GM18499 (cell line): ENCODE measurements at regions not wholly inside any gene's neighbourhood (a gene's known extent, or its start where the extent isn't known, plus 50 kb on each side); places are given as distances from the start of the nearest gene placed in this dataset.

Experiments used
- ATAC-seq: cut with Tn5 transposase; IDR thresholded peaks from one replicate; pipeline ENCODE4 v1.9.1; 2021; ENCODE audit warnings: moderate number of reproducible peaks; ENCODE audit not compliant: insufficient read depth, unreplicated experiment

DNA sequence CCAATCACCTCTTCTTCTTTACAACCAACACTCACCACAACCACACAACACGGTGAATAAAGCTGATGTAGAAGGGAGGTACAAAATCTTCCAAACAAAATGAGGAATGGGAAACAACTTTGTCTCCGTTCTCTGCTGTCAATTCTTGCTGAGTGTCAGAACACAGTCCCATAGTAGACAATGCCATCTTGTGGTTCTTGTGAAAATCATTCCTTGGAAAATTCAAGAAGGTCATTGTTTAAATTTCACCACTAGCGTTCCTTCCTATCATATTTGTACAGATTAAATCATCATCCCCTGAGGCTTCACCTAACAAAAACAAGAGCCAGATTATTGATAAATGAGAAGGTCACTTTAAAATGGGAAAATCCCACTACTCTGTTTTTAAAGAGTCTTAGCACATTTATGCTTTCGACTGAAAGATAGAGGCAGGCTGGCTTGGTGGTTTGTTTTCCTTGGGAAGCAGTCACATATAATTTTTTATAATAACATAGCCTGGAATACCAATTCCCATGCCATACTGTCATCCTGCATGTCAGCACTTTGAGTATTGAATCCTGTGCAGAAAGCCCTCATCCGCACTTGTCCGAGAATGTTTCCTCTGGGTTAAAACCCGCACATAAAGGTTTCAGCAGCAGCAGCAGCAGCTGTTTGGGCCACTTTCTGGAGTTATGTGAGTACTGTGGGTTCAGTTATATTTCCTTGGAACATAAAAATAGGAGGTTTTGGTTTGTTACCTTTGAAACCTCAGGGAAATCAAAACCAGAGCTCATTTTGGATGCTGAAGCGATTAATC lies 395.0 kb upstream of the SMARCA2 start:
- ATAC-seq = no peak

DNA sequence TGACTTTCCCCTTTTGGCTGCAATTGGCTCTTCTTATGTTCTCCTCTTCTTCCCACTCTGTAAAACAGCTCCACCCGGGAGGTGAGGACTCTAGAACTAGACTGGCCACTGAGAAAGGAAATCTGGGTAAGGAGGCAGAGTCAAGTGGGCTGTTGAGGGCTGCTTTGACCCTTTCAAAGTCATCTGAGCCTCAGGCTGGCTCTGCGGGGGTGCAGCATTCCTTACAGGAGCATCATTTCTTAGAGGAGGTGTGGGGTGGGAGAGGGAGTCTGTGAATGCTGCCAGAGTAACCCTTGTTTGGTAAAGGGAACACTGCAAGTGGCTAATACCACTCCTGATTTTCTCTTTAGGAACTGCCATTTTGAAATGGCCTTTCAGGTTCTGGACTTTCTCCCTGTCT lies 377.7 kb upstream of the SMARCA2 start:
- ATAC-seq = no peak

DNA sequence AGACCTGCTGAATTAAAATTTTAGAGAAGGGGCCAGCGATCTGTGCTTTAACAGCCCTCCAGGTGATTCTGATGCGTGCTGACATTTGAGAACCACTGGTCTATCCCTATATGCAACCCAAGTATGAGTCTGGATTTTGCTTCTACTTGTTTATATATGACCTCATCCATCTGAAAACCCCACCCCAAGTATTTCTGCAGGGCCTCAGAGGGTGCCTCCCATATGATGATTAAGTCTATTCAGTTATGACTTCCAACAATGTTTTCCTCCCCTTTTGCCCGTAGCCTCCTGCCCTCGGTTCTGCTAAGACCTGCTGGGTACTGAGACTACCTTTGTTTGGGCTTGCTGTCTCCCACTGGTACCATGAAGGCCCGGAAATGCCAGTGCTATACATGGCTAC lies 376.0 kb upstream of the SMARCA2 start:
- no peak for ATAC-seq

- no peak for ATAC-seq
Measured at GRCh38 chr9:1647776-1648175, 367.4 kb upstream of the SMARCA2 start.

DNA sequence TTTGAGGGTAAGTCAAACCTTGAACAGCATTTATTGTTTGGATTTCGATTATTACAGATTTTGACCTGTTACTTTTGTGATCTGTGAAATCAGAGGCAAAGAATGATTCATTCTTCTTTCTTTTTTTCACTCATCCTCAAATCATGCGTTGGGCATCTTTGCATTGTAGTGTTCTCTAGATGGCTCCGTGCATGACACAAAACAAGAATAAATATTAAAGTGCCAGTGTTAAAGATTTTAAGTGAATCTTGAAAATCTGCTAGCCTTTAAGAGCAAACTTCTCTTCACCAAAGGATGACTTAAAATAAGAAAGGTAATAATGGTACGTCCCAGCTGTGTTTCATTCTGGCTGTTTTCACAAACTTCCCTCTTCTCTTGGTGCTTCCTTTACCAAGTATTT lies 361.9 kb upstream of the SMARCA2 start:
- ATAC-seq = no peak

- no peak for ATAC-seq
Measured at GRCh38 chr9:1658661-1659362, 356.3 kb upstream of the SMARCA2 start.

GRCh38 chr9:1659363-1659690 lies 355.8 kb upstream of the SMARCA2 start:
- ATAC-seq = no peak

- ATAC-seq = no peak
Measured at GRCh38 chr9:1668441-1668840, 346.7 kb upstream of the SMARCA2 start.

DNA sequence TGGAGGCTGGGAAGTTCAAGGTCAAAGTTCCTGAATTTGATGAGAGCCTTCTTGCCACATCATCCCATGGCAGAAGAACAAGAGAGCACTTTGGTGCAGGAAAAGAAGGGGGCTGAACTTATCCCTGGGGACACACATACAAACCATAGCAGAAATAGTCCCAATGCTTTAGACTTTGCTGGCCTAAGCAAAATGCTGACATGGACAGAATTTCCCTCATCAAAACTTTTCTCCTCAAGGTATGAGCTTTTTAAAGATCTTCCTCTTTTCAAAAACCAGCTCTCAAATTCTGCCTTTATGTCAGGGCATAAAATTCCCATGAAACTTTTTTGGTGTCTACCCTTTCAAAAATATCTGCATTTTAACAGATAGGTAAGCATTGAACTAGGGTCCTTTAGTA lies 341.8 kb upstream of the SMARCA2 start:
- no peak for ATAC-seq

DNA sequence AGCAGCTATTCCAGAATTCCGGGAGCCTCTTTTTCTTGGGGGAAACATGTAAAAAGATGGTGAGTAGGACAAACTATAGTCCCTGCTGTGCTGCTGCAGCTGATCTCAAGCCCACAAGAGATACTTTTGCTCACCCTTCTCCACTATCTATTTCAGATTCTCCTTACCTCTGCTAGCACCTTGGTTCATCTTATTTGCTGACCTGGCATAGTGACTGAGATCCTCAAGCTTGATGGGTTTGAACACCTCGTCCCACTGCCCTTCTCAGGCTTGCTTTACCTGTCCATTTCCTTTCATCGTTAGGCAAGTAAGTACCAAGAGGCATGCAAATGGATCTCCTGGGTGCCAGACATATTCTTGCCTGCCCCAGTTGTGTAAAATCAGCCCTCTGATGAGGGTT lies 338.4 kb upstream of the SMARCA2 start:
- ATAC-seq = no peak

DNA sequence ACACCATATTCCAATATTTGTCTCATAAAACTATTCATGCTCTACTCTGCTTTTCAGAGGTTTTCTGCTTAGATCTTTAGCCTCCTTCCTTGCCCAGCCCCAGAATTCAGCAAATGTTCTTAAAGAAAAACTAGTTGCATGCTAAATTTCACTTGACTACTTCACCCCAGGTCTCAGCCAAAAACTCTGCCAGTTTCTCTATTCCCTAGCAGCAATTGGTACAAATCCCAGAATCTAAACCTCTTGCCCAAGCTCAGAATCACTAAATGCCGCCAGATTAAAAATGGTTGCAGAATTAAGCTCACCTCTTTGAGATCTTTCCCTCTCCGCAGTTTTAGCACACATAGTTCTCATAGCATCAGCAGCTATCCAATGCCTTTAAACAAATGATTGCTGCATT lies 331.2 kb upstream of the SMARCA2 start:
- ATAC-seq = no peak

DNA sequence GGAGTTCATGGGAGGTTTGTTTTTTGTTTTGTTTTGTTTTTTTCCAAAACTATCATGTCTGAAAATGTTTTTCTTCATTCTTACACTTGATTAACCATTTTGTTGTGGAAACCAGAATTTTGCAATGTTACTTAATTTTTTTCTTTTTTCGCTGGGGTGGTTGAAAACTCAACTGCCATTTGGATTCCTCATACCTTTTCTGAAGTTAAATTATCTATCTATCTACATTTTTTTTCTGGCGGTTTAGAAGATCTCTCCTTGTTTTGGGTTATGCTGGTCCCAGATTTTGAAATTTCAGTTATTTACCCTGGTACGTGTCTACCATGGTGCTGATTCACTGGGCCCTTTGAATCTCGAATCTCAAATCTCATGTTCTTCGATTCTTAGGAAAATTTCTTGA lies 316.2 kb upstream of the SMARCA2 start:
- no peak for ATAC-seq

GRCh38 chr9:1701113-1701512 lies 314.0 kb upstream of the SMARCA2 start:
- ATAC-seq = no peak

DNA sequence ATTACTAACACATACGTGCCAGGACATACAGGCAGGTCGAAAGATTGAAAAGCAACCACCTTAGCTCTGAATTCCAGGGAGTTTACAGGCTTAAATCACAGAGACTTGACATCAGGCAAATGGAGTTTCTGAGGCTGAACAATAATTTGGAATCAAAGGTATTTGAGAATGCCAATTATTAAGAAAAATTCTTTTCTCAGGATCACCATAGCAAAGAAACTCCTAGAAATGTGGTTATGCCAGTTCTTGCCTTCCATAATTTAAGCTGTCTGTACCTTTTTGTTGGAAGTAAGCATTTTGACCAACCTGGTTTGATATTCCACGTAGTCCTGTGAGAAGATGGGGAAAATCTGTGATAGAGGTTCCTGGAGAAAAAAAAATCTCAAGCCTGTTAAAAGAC lies 312.4 kb upstream of the SMARCA2 start:
- ATAC-seq = no peak

- ATAC-seq = no peak
Measured at GRCh38 chr9:1707291-1707690, 307.9 kb upstream of the SMARCA2 start.

GRCh38 chr9:1708219-1708618 lies 306.9 kb upstream of the SMARCA2 start:
- no peak for ATAC-seq

- no peak for ATAC-seq
Measured at GRCh38 chr9:1709347-1709746, 305.8 kb upstream of the SMARCA2 start.

DNA sequence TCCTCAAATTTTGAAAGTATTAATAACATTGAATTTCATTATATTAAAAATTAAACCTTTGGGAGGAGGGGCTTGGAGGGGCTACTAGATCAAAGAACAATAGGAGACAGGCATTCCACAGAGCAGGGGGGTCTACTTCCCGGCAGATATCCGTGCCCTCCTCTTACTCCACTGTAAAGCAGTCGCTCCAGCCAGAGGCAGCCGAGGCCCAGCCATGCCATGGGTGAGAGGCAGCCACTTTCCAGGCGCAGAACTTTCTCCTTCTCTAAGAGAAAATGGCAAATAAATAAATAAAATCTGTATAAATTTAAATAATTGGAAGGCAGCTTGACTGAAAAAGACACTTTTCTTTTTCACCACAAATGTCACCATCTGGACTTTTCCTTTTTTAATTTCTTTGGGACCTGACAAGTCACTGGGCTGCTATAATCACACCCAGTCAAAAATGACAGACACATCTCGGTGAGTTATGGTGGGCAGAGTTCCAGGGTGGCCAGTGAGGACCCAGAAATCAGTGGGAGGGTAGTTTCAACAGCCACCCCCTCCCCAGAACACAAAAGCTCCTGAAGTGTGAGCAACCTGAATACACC lies 302.2 kb upstream of the SMARCA2 start:
- no peak for ATAC-seq

DNA sequence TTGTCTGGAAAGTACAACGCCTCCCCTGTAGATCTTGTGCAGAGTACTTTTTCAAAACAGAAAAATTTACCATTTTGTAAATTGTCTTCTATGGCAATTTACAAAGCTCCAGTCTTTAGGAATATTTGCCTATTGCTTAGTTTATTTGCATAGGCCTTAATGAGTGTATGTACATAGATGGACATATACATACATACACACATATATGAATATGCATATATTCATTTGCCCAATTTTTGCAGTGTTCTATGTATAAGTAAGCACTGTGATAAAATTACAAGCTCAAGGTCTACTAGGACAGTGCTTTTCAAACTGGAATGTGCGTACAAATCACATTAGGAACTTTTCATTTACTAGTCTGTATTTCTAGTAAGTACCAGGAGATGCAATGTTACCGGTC lies 301.3 kb upstream of the SMARCA2 start:
- no peak for ATAC-seq

GRCh38 chr9:1717882-1718281 lies 297.3 kb upstream of the SMARCA2 start:
- no peak for ATAC-seq

- no peak for ATAC-seq
Measured at GRCh38 chr9:1718836-1719235, 296.3 kb upstream of the SMARCA2 start.

DNA sequence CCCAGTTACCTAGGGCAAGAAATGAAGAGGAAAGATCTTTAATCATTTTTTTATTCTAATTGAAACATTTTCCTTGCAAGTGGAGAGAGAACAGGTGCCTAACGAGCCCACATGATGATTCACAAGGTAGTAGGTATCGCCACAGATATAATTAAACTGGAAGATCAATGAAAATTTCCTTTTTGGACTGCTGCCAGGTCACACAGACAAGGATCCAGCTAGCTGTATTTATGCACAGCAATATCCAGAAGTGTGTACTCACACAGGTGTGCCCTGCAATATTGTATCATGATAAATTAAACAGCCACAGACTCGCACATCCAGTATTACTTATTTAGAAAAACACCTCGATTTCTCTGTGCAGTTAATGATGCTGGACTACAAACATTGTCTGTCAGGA lies 294.0 kb upstream of the SMARCA2 start:
- no peak for ATAC-seq
